ENCODE measurements at regions not wholly inside any gene's neighbourhood (a gene's known extent, or its start where the extent isn't known, plus 50 kb on each side); places are given as distances from the start of the nearest gene placed in this dataset.

DNA sequence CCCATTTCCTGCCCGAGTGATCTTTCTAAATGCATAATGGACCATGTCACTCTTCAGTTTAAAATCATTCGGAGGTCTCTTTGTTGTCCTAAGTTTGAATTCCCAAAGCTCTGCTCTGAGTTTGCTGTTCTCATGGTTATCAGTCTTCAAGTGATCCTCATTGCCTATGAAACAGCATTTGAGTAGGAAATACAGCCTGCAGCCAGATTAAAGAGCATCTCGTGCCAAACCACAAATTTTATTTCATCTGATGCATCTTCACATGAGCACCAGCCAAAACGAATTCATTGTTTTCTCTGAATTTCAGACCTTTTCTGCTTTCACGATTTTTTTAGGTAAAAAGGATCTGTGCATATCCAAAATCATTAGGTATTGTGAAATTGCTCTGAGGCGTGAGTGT lies 299.6 kb downstream of the TDRD3 start:
- no peak for TF ChIP-seq POLR2A (IDR thresholded peaks at IDR 0.05)
- TF ChIP-seq, protein P1, sequence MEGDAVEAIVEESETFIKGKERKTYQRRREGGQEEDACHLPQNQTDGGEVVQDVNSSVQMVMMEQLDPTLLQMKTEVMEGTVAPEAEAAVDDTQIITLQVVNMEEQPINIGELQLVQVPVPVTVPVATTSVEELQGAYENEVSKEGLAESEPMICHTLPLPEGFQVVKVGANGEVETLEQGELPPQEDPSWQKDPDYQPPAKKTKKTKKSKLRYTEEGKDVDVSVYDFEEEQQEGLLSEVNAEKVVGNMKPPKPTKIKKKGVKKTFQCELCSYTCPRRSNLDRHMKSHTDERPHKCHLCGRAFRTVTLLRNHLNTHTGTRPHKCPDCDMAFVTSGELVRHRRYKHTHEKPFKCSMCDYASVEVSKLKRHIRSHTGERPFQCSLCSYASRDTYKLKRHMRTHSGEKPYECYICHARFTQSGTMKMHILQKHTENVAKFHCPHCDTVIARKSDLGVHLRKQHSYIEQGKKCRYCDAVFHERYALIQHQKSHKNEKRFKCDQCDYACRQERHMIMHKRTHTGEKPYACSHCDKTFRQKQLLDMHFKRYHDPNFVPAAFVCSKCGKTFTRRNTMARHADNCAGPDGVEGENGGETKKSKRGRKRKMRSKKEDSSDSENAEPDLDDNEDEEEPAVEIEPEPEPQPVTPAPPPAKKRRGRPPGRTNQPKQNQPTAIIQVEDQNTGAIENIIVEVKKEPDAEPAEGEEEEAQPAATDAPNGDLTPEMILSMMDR (IDR thresholded peaks at IDR 0.05): no peak

Data from Peyer's patch (tissue), 4 donors.